OCI-LY7 (cell line): ENCODE measurements at regions not wholly inside any gene's neighbourhood (a gene's known extent, or its start where the extent isn't known, plus 50 kb on each side); places are given as distances from the start of the nearest gene placed in this dataset.
A peak's percentile ranks its signal among the peaks of the same experiment; 100 is the strongest.

Experiments used
- BruUV-seq: library from RNA; stranded (reverse); fragments of 400-500 nt; replicated peaks from 2 replicates; lab custom pipeline; 2021; lab: Mats Ljungman, UMichigan
- CTCF ChIA-PET: fragments of 300-600 bp; sonication (Branson Sonifier 250); formaldehyde crosslinking; loops from one replicate; lab custom pipeline; 2022; ENCODE audit warnings: antibody characterized with exemption; ENCODE audit not compliant: unreplicated experiment; lab: Charles Lee
- POLR2A ChIA-PET: fragments of 300-600 bp; sonication (Branson Sonifier 250); formaldehyde crosslinking; loops from one replicate; lab custom pipeline; 2022; ENCODE audit warnings: antibody characterized with exemption; lab: Charles Lee
- DNase-seq: peaks from one replicate; pipeline ENCODE4 v3.0.0-alpha.2; 2015; ENCODE audit warnings: low spot score
- H2AFZ ChIP-seq: fragments of 200-600 bp; sonication (generic), shearing (Covaris generic); 2 replicates; pipeline ENCODE4 v1.6.1; 2014; ENCODE audit warnings: mild to moderate bottlenecking, antibody characterized with exemption, low read length, moderate library complexity
- H3K27ac ChIP-seq: fragments of 200-600 bp; sonication (generic); 2 replicates; pipeline ENCODE4 v1.5.1; 2014; ENCODE audit warnings: mixed run types, low read depth, mild to moderate bottlenecking, moderate library complexity, low read length, inconsistent platforms; ENCODE audit not compliant: poor library complexity, severe bottlenecking
- H3K36me3 ChIP-seq: fragments of 200-600 bp; sonication (generic); 2 replicates; pipeline ENCODE4 v1.6.1; 2014; ENCODE audit warnings: mild to moderate bottlenecking, antibody characterized with exemption, low read length, moderate library complexity, mixed read lengths; ENCODE audit not compliant: insufficient read depth
- H3K4me1 ChIP-seq: fragments of 200-600 bp; sonication (generic); 2 replicates; pipeline ENCODE4 v1.5.1; 2014; ENCODE audit warnings: mild to moderate bottlenecking, low read length; ENCODE audit not compliant: insufficient read depth, poor library complexity, severe bottlenecking
- H3K4me2 ChIP-seq: fragments of 200-600 bp; sonication (generic); 2 replicates; pipeline ENCODE4 v1.6.1; 2014; ENCODE audit warnings: mild to moderate bottlenecking, low read length
- H3K4me3 ChIP-seq: fragments of 200-600 bp; sonication (generic); 2 replicates; pipeline ENCODE4 v1.5.1; 2014; ENCODE audit warnings: mild to moderate bottlenecking, low read depth, low read length; ENCODE audit not compliant: poor library complexity, severe bottlenecking
- H3K79me2 ChIP-seq: fragments of 200-600 bp; sonication (generic); 2 replicates; pipeline ENCODE4 v1.6.1; 2016; ENCODE audit warnings: low read depth, mild to moderate bottlenecking, low read length, moderate library complexity, mixed read lengths; ENCODE audit not compliant: insufficient read depth
- H3K9me2 ChIP-seq: fragments of 200-600 bp; sonication (generic); 2 replicates; pipeline ENCODE4 v1.6.1; 2016; ENCODE audit warnings: mild to moderate bottlenecking, low read length, mixed read lengths; ENCODE audit not compliant: insufficient read depth
- H3K9me3 ChIP-seq: fragments of 200-600 bp; sonication (generic); 2 replicates; pipeline ENCODE4 v1.6.1; 2014; ENCODE audit warnings: mild to moderate bottlenecking, mixed run types, low read length, mixed read lengths
- H4K20me1 ChIP-seq: fragments of 200-600 bp; sonication (generic); 2 replicates; pipeline ENCODE4 v1.6.1; 2014; ENCODE audit warnings: mild to moderate bottlenecking, antibody characterized with exemption, low read length, moderate library complexity, mixed read lengths; ENCODE audit not compliant: insufficient read depth
- CTCF ChIP-seq: fragments of 200-600 bp; sonication (generic); conservative IDR thresholded peaks from 2 replicates; pipeline ENCODE4 v1.5.1; 2014; ENCODE audit warnings: mild to moderate bottlenecking, antibody characterized with exemption, low read length, moderate library complexity, mixed read lengths
- EZH2phosphoT487 ChIP-seq: fragments of 200-600 bp; sonication (generic); IDR thresholded peaks from 2 replicates; pipeline ENCODE4 v1.6.1; 2018; ENCODE audit warnings: low read depth, borderline replicate concordance, mild to moderate bottlenecking, mixed run types, antibody characterized with exemption, low read length, moderate library complexity, mixed read lengths
- intact Hi-C: fragments of 100-400 bp; cut with micrococcal nuclease; formaldehyde crosslinking; loops from one replicate; pipeline ENCODE4 v1.10.0; 2022; ENCODE audit not compliant: unreplicated experiment

DNA sequence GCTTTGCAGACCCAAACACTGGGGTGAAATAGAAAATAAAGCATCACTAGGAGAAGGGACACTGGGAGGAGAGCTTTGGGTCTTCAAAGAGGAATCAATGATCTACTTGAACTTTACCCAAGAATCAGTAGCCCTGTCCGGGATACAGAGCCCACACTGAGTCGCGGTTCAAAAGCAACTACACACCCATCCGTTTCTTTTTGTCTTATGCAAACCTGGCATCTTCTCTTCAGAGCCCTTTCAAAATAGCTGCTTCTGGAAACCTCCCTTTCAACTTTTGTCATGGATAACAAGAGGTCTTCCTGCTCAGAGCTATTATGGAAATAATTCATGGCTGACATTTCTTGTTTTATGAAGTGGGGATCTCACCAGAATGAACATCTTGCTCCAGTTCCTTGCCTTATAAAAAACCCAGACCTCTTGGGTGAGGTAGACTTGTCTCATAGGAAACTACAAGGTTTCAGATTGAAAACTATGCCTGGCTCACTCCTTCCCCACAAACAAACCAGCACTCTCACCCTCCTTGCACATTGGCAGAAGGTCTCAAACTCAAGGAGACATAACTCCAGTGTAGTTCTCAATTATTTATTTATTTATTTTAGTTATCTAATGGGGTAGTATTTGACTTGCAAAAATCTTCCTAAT is 115.1 kb upstream of the ARHGEF3 start:
- POLR2A ChIA-PET = interaction anchor here (0.6 to 4.7 kb wide), 18 partner anchors 13 to 1245 kb away, joined by 3 to 45 read pairs (median 4); no protein-coding TSS in a partner anchor

DNA sequence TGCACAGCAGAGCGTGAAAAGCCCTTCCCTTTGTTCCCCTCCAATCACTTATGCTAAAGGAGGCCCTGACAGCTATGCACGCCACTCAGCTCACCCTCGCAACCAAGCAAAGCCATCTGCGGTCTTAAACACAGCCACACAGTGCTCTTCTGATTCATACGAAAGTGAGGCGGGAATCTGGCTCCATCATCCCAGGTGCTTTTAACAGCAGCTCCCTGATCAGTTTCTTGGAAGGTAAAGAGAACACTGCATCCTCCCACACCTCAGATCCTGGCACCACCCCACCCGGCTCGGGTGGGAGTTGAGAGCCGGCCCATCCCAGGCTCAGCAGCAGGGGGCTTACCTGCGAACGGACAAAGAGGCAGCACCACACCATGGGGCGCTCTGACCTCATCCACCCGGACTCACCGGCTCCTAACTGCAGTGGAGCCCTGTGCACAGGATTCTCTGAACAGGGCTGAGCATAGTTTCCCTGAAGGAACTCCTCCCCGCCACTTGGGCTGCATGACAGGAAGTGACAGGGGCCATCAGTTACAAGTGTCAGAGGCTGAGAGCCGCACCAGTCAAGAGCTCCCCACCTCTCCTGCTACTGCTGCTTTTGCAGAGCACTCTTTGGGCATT is 114.3 kb upstream of the ARHGEF3 start:
- TF ChIP-seq EZH2phosphoT487 = no peak
- TF ChIP-seq CTCF = peak; percentile 55
- Histone ChIP-seq H2AFZ (peak overlapping the region; percentile 38; the same call in 1 of the 2 replicates), H3K27ac (peak overlapping the region; percentile 97), H4K20me1 (no peaks in the 10 kb centered on the region), H3K9me2 (no peaks in the 10 kb centered on the region), H3K4me1 (peaks cover 66% of the 10 kb centered on the region), H3K4me2 (peak overlapping the region; percentile 99), H3K79me2 (peaks cover 39% of the 10 kb centered on the region), H3K4me3 (peak overlapping the region; percentile 73), H3K9me3 (no peaks in the 10 kb centered on the region), H3K36me3 (peaks cover 7% of the 10 kb centered on the region; the same call in 1 of the 2 replicates)
- BruUV-seq = no TSS peak
- POLR2A ChIA-PET = interaction anchor here (0.6 to 4.7 kb wide), 15 partner anchors 13 to 281 kb away, joined by 3 to 45 read pairs (median 5); no protein-coding TSS in a partner anchor
- intact Hi-C loops = loop anchor here (2.0 to 5.0 kb wide), 5 partner anchors 59 to 213 kb away; no protein-coding TSS in a partner anchor
- peak; percentile 85 for DNase-seq
- CTCF ChIA-PET = interaction anchor here (0.6 to 1.6 kb wide), 4 partner anchors 10 to 115 kb away, joined by 3 to 6 read pairs (median 4); no protein-coding TSS in a partner anchor

More for the DNA sequence above, 115.1 kb upstream of the ARHGEF3 start:
- no peak for TF ChIP-seq CTCF
- no peak for TF ChIP-seq EZH2phosphoT487
- peaks cover 39% of the 10 kb centered on the region for H3K79me2 ChIP-seq
- peak overlapping the region; percentile 99 for H3K4me2 ChIP-seq
- H3K9me2 ChIP-seq = no peaks in the 10 kb centered on the region
- H3K9me3 ChIP-seq = no peaks in the 10 kb centered on the region
- H3K36me3 ChIP-seq = peaks cover 4% of the 10 kb centered on the region; the same call in 1 of the 2 replicates
- intact Hi-C loops = loop anchor here (2.0 to 5.0 kb wide), 5 partner anchors 60 to 214 kb away; no protein-coding TSS in a partner anchor
- H3K4me1 ChIP-seq = peaks cover 74% of the 10 kb centered on the region
- DNase-seq = peak; percentile 39
- peak overlapping the region; percentile 73 for H3K4me3 ChIP-seq
- H4K20me1 ChIP-seq = no peaks in the 10 kb centered on the region
- H2AFZ ChIP-seq = peak overlapping the region; percentile 38; the same call in 1 of the 2 replicates
- CTCF ChIA-PET = interaction anchor here (1.3 to 1.6 kb wide), 2 partner anchors 68 to 70 kb away, joined by 4 to 6 read pairs; no protein-coding TSS in a partner anchor
- BruUV-seq = no TSS peak
- peak overlapping the region; percentile 97 for H3K27ac ChIP-seq
